ENCODE measurements at regions not wholly inside any gene's neighbourhood (a gene's known extent, or its start where the extent isn't known, plus 50 kb on each side); places are given as distances from the start of the nearest gene placed in this dataset.

- ATAC-seq: no peak
These were observed 185.2 kb downstream of the ANXA2 start for GRCh38 chr15:60212536-60212935.

GRCh38 chr15:60213377-60214000 is 184.3 kb downstream of the ANXA2 start:
- no peak for ATAC-seq
- TF ChIP-seq POU6F1 (CRISPR knock-in tag; IDR thresholded peaks at IDR 0.05; ENCODE audit: borderline replicate concordance, low read depth): no peak
- no peak for TF ChIP-seq BACH2 (CRISPR knock-in tag; IDR thresholded peaks at IDR 0.05; ENCODE audit: borderline replicate concordance)
- TF ChIP-seq PATZ1 (CRISPR knock-in tag; IDR thresholded peaks at IDR 0.05; ENCODE audit: borderline replicate concordance): no peak
- no peak for TF ChIP-seq CSRNP3 (CRISPR knock-in tag; IDR thresholded peaks at IDR 0.05)
- no peak for TF ChIP-seq ARNTL (CRISPR knock-in tag; IDR thresholded peaks at IDR 0.05; ENCODE audit: borderline replicate concordance, low read depth)
- no peak for TF ChIP-seq PPARA (CRISPR knock-in tag; IDR thresholded peaks at IDR 0.05; ENCODE audit: borderline replicate concordance)
- TF ChIP-seq ZNF565 (CRISPR knock-in tag; conservative IDR thresholded peaks at IDR 0.05; ENCODE audit: low read depth): no peak

More at GRCh38 chr15:60212536-60212935, 185.2 kb downstream of the ANXA2 start:
- TF ChIP-seq OSR1 (CRISPR knock-in tag; IDR thresholded peaks at IDR 0.05) (no peak), ZNF565 (CRISPR knock-in tag; conservative IDR thresholded peaks at IDR 0.05; ENCODE audit: low read depth) (no peak), RARB (CRISPR knock-in tag; IDR thresholded peaks at IDR 0.05) (no peak), PATZ1 (CRISPR knock-in tag; IDR thresholded peaks at IDR 0.05; ENCODE audit: borderline replicate concordance) (no peak), ARNTL (CRISPR knock-in tag; IDR thresholded peaks at IDR 0.05; ENCODE audit: borderline replicate concordance, low read depth) (no peak), TCF4 (CRISPR knock-in tag; IDR thresholded peaks at IDR 0.05; ENCODE audit: borderline replicate concordance) (no peak)

GRCh38 chr15:60214201-60214600 is 183.6 kb downstream of the ANXA2 start:
- no peak for ATAC-seq
- TF ChIP-seq CREB5 (CRISPR knock-in tag; IDR thresholded peaks at IDR 0.05; ENCODE audit: low read depth) (no peak), ZC3H10 (CRISPR knock-in tag; IDR thresholded peaks at IDR 0.05) (no peak), PPARA (CRISPR knock-in tag; IDR thresholded peaks at IDR 0.05; ENCODE audit: borderline replicate concordance) (no peak), ISL1 (CRISPR knock-in tag; IDR thresholded peaks at IDR 0.05) (no peak)

GRCh38 chr15:60215225-60215963 is 182.4 kb downstream of the ANXA2 start:
- ATAC-seq: no peak
- TF ChIP-seq TOX (CRISPR knock-in tag; IDR thresholded peaks at IDR 0.05; ENCODE audit: borderline replicate concordance) (no peak), CSDC2 (CRISPR knock-in tag; IDR thresholded peaks at IDR 0.05) (no peak), ZNF8 (CRISPR knock-in tag; IDR thresholded peaks at IDR 0.05) (no peak), ZC3H10 (CRISPR knock-in tag; IDR thresholded peaks at IDR 0.05) (no peak), ZFP3 (CRISPR knock-in tag; IDR thresholded peaks at IDR 0.05) (no peak), ZNF565 (CRISPR knock-in tag; conservative IDR thresholded peaks at IDR 0.05; ENCODE audit: low read depth) (no peak), PPARA (CRISPR knock-in tag; IDR thresholded peaks at IDR 0.05; ENCODE audit: borderline replicate concordance) (no peak), CSRNP3 (CRISPR knock-in tag; IDR thresholded peaks at IDR 0.05) (no peak), TSHZ2 (CRISPR knock-in tag; IDR thresholded peaks at IDR 0.05) (no peak)
